ENCODE measurements at regions not wholly inside any gene's neighbourhood (a gene's known extent, or its start where the extent isn't known, plus 50 kb on each side); places are given as distances from the start of the nearest gene placed in this dataset.

DNA sequence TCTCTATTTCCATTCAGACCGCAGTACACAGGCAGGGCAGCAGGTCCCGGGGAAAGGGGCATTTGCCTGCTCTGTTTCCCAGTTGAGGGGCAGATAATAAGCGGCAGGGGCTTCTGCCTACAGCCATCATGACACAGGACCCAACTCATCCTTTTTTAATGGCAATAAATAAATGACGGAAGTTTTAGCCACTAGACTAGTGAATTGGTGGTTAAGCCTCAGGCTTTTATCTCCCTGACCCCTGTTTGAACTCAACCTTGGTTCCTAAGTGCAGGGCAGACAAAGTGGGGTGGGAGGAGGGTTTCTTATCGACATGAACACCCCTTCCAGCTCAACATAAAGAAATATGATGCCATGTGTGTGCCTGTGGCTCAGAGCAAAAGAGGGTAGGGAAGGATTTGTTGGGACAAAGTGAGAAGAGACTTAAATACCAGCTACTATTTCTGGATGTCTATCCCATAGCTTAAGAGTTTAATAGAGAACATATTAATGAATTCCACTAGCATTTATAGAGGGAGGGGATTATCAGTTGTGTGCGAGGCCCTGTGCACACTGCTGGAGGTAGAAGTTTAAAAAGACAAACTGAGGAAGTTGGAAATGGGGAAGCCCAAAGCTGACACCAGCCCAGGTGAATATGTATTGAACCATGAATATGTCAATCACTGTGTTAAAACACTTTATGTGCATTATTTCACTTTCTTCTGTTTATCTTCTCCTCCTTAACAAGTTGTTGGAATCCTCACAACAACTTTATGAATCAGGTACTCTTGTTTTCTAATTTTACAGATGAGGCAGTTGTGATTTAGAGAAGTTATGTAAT, 939.4 kb downstream of the MCTP2 start:
- Mint-ChIP-seq H3K4me3 (no peak overlapping the region), H3K27me3 (peaks cover 4% of the 10 kb centered on the region), H3K9me3 (peaks cover 3% of the 10 kb centered on the region), H3K4me1 (no peaks in the 10 kb centered on the region), H3K27ac (no peak overlapping the region), H3K36me3 (no peaks in the 10 kb centered on the region)
- ATAC-seq (ENCODE audit: low read depth) (no peak), DNase-seq (no peak)
- POLR2A ChIA-PET = no interaction called here

- POLR2A ChIA-PET = no interaction called here
- Mint-ChIP-seq H3K36me3 (no peaks in the 10 kb centered on the region), H3K27ac (no peak overlapping the region)
Measured at GRCh38 chr15:95171564-95171963, 940.2 kb downstream of the MCTP2 start.

DNA sequence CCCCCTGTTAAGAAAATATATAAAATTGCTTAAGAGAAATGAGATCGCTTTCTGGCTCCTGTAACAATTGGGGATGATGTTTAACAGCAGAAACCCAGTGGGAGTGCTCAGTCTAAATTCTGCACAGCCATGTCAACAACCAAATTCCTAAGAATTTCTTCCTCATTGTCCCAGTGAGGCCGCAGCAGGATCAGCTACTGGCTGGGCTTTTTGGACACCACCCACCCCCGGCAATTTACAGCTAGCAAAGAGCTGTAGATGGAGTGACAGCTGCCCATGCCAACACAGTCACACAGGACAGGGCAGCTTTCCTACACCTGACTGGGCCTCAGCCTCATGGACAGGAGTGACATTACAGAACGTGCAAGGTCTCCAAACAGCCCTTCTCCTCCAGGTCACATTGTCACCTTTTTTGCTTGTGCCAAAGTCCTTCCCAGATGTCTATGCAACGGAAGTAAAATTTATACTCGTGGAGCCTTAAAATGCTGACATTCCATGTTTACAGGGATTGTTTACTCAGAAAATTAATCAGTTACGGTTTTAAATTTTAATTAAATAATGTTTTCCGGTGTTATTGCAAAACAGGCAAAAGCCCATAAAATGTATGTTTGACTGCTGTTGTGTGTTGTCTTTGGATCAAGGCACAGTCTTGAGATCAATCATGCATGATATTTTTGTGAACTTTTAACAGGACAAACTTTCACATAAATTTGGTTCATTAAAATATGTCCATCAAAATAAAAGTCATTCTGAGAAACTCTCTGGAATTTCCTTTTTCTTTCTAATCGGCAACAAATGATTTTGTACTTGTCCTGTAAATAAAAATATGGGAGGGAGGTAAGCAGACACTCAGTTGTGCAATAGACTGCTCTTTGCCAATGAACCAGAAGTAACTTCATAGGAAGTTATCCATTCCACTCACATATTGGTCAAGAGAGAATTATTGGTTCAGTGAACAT, 943.2 kb downstream of the MCTP2 start:
- H3K36me3 Mint-ChIP-seq = no peaks in the 10 kb centered on the region
- POLR2A ChIA-PET = no interaction called here
- ATAC-seq (ENCODE audit: low read depth) (no peak), DNase-seq (no peak)
- H3K27ac Mint-ChIP-seq = no peak overlapping the region
- H3K27me3 Mint-ChIP-seq = peaks cover 4% of the 10 kb centered on the region
- H3K9me3 Mint-ChIP-seq = peaks cover 3% of the 10 kb centered on the region
- no peak overlapping the region for H3K4me3 Mint-ChIP-seq
- no peaks in the 10 kb centered on the region for H3K4me1 Mint-ChIP-seq

More at GRCh38 chr15:95171564-95171963, 940.2 kb downstream of the MCTP2 start:
- Mint-ChIP-seq H3K4me1 (no peaks in the 10 kb centered on the region), H3K9me3 (peaks cover 3% of the 10 kb centered on the region), H3K4me3 (no peak overlapping the region), H3K27me3 (peaks cover 4% of the 10 kb centered on the region)
- no peak for DNase-seq
- ATAC-seq (ENCODE audit: low read depth) = no peak

DNA sequence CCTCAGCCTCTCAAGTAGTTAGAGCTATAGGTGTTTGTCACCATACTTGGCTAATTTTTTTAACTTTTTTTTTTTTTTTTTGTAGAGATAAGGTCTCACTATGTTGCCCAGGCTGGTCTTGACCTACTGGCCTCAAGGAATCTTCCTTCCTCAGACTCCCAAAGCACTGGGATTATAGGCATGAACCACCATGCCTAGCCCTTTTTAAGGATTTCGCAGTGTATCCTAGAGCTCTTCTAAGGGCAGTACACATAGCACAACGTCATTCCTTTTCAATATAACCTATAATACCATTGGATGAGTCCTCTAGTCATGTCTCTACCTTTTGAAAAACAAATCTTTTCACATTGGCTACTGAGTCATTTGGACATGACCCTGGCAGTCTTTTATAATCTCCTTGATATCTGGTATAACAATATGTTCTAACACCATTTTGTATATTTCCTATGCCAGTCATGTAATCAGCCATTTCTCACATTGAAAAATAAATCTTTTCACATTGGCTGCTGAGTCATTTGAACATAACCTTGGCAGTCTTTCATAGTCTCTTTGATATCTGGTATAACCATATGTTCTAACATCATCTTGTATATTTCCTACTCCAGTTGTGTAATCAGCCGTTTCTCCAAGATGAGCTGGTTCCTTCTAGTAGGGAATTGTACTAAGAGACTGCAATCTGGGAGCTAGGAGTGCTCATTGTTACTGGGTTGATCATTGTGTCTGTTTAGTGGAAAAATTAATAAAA, 944.7 kb downstream of the MCTP2 start:
- POLR2A ChIA-PET = no interaction called here

GRCh38 chr15:95176794-95177577, 945.6 kb downstream of the MCTP2 start:
- H3K27me3 Mint-ChIP-seq = no peaks in the 10 kb centered on the region
- peaks cover 1% of the 10 kb centered on the region for H3K9me3 Mint-ChIP-seq
- no peak overlapping the region for H3K27ac Mint-ChIP-seq
- no peak overlapping the region for H3K4me3 Mint-ChIP-seq
- DNase-seq (no peak), ATAC-seq (ENCODE audit: low read depth) (no peak)
- no peaks in the 10 kb centered on the region for H3K4me1 Mint-ChIP-seq
- POLR2A ChIA-PET = no interaction called here
- no peaks in the 10 kb centered on the region for H3K36me3 Mint-ChIP-seq

More for the DNA sequence above, 944.7 kb downstream of the MCTP2 start:
- no peaks in the 10 kb centered on the region for H3K4me1 Mint-ChIP-seq
- H3K27ac Mint-ChIP-seq = no peak overlapping the region
- ATAC-seq (ENCODE audit: low read depth) = no peak
- no peak overlapping the region for H3K4me3 Mint-ChIP-seq
- no peaks in the 10 kb centered on the region for H3K36me3 Mint-ChIP-seq
- no peak for DNase-seq
- peaks cover 1% of the 10 kb centered on the region for H3K9me3 Mint-ChIP-seq
- no peaks in the 10 kb centered on the region for H3K27me3 Mint-ChIP-seq

GRCh38 chr15:95180530-95180929, 949.2 kb downstream of the MCTP2 start:
- H3K4me1 Mint-ChIP-seq = no peaks in the 10 kb centered on the region
- H3K36me3 Mint-ChIP-seq = no peaks in the 10 kb centered on the region
- ATAC-seq (ENCODE audit: low read depth) (no peak), DNase-seq (no peak)
- POLR2A ChIA-PET = no interaction called here
- H3K27me3 Mint-ChIP-seq = no peaks in the 10 kb centered on the region
- no peak overlapping the region for H3K4me3 Mint-ChIP-seq
- H3K9me3 Mint-ChIP-seq = peaks cover 1% of the 10 kb centered on the region
- no peak overlapping the region for H3K27ac Mint-ChIP-seq

- Mint-ChIP-seq H3K4me1 (no peaks in the 10 kb centered on the region), H3K27ac (no peak overlapping the region), H3K9me3 (peaks cover 1% of the 10 kb centered on the region), H3K27me3 (no peaks in the 10 kb centered on the region), H3K4me3 (no peak overlapping the region), H3K36me3 (no peaks in the 10 kb centered on the region)
- DNase-seq (no peak), ATAC-seq (ENCODE audit: low read depth) (no peak)
- POLR2A ChIA-PET = no interaction called here
Measured at GRCh38 chr15:95182091-95182490, 950.7 kb downstream of the MCTP2 start.

DNA sequence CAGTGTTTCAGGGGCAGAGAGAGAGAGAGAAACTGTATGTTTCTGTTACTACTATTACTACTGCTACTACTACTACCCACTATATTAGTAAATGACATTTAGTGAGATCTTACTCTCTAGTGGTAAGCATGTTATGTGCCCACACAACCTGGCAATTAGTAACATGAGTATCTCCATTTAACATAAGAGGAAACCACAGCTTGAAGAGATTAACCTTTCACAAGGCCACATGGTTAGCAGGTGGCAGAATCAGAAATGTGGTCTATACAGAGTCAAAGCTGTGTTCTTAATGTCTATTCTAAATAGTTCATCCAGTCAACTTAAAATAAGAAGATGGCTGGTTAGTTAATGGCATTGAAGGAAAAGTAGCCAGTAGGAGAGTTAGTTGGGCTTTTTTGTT, 961.6 kb downstream of the MCTP2 start:
- H3K4me3 Mint-ChIP-seq = no peak overlapping the region
- POLR2A ChIA-PET = no interaction called here
- H3K4me1 Mint-ChIP-seq = no peaks in the 10 kb centered on the region
- no peaks in the 10 kb centered on the region for H3K27me3 Mint-ChIP-seq
- no peak overlapping the region for H3K27ac Mint-ChIP-seq
- H3K36me3 Mint-ChIP-seq = no peaks in the 10 kb centered on the region
- DNase-seq (no peak), ATAC-seq (ENCODE audit: low read depth) (no peak)
- H3K9me3 Mint-ChIP-seq = no peaks in the 10 kb centered on the region

GRCh38 chr15:95194746-95195145, 963.4 kb downstream of the MCTP2 start:
- DNase-seq = no peak
- Mint-ChIP-seq H3K9me3 (no peaks in the 10 kb centered on the region), H3K4me1 (no peaks in the 10 kb centered on the region), H3K4me3 (no peak overlapping the region), H3K27ac (no peak overlapping the region), H3K27me3 (peaks cover 3% of the 10 kb centered on the region), H3K36me3 (no peaks in the 10 kb centered on the region)
- no peak for ATAC-seq (ENCODE audit: low read depth)
- POLR2A ChIA-PET = no interaction called here

GRCh38 chr15:95196176-95196915, 965.0 kb downstream of the MCTP2 start:
- no peak overlapping the region for H3K27ac Mint-ChIP-seq
- DNase-seq (no peak), ATAC-seq (ENCODE audit: low read depth) (no peak)
- H3K27me3 Mint-ChIP-seq = peaks cover 3% of the 10 kb centered on the region
- H3K4me3 Mint-ChIP-seq = no peak overlapping the region
- POLR2A ChIA-PET = no interaction called here
- H3K4me1 Mint-ChIP-seq = no peaks in the 10 kb centered on the region
- no peaks in the 10 kb centered on the region for H3K9me3 Mint-ChIP-seq
- no peaks in the 10 kb centered on the region for H3K36me3 Mint-ChIP-seq

GRCh38 chr15:95202569-95203349, 971.4 kb downstream of the MCTP2 start:
- no peak overlapping the region for H3K4me3 Mint-ChIP-seq
- no peaks in the 10 kb centered on the region for H3K4me1 Mint-ChIP-seq
- DNase-seq (no peak), ATAC-seq (ENCODE audit: low read depth) (no peak)
- no peak overlapping the region for H3K27ac Mint-ChIP-seq
- H3K27me3 Mint-ChIP-seq = peaks cover 3% of the 10 kb centered on the region
- no peaks in the 10 kb centered on the region for H3K36me3 Mint-ChIP-seq
- H3K9me3 Mint-ChIP-seq = peaks cover 11% of the 10 kb centered on the region
- POLR2A ChIA-PET = no interaction called here

DNA sequence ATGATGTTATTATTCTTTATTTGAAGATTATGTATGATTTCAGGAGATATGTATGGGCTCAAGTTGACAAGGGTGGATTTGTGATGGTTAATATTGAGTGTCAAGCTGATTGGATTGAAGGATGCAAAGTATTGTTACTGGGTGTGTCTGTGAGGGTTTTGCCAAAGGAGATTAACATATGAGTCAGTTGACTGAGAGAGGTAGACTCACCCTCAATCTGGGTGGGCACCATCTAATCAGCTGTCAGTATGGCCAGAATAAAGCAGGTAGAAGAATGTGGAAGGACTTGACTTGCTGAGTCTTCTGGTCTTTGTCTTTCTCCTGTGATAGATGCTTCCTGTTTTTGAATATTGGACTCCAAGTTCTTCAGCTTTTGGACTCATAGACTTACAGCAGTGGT, 973.7 kb downstream of the MCTP2 start:
- no peak overlapping the region for H3K4me3 Mint-ChIP-seq
- no peak for ATAC-seq (ENCODE audit: low read depth)
- peaks cover 11% of the 10 kb centered on the region for H3K9me3 Mint-ChIP-seq
- no peaks in the 10 kb centered on the region for H3K27me3 Mint-ChIP-seq
- H3K27ac Mint-ChIP-seq = no peak overlapping the region
- POLR2A ChIA-PET = no interaction called here
- H3K36me3 Mint-ChIP-seq = no peaks in the 10 kb centered on the region
- no peak for DNase-seq
- no peaks in the 10 kb centered on the region for H3K4me1 Mint-ChIP-seq
